VCaP (cell line): ENCODE measurements at regions not wholly inside any gene's neighbourhood (a gene's known extent, or its start where the extent isn't known, plus 50 kb on each side); places are given as distances from the start of the nearest gene placed in this dataset.
"Not testable (repeated sequence)": the region's sequence is repeated elsewhere in the genome, so short reads cannot be mapped to it uniquely, and the experiment has no call there.

ENCODE experiments used
- H3K27ac ChIP-seq: fragments of 450-650 bp; 2 replicates; pipeline ENCODE4 v1.5.1; 2017
- CTCF ChIP-seq: fragments of 450-650 bp; conservative IDR thresholded peaks from 2 replicates; pipeline ENCODE4 v1.5.1; 2017; ENCODE audit warnings: mild to moderate bottlenecking, moderate library complexity

- no peak for TF ChIP-seq CTCF
- no peak overlapping the region for H3K27ac ChIP-seq
Observed at GRCh38 chr3:5994651-5995050, 807.1 kb downstream of the EDEM1 start.

GRCh38 chr3:6018456-6018855 is 830.9 kb downstream of the EDEM1 start:
- no peak for TF ChIP-seq CTCF
- no peak overlapping the region for H3K27ac ChIP-seq

- no peak overlapping the region for H3K27ac ChIP-seq
- TF ChIP-seq CTCF: no peak
Observed at GRCh38 chr3:6022621-6023020, 835.1 kb downstream of the EDEM1 start.

- H3K27ac ChIP-seq: no peak overlapping the region
- no peak for TF ChIP-seq CTCF
Observed at GRCh38 chr3:6025032-6025431, 835.9 kb upstream of the GRM7 start.

GRCh38 chr3:6030648-6031047 is 830.3 kb upstream of the GRM7 start:
- H3K27ac ChIP-seq: not testable (repeated sequence)

- TF ChIP-seq CTCF: no peak
- no peak overlapping the region for H3K27ac ChIP-seq
Observed at GRCh38 chr3:6035626-6036025, 825.3 kb upstream of the GRM7 start.

GRCh38 chr3:6039971-6040370 is 820.9 kb upstream of the GRM7 start:
- H3K27ac ChIP-seq: no peak overlapping the region
- TF ChIP-seq CTCF: no peak

GRCh38 chr3:6041894-6042293 is 819.0 kb upstream of the GRM7 start:
- H3K27ac ChIP-seq: no peak overlapping the region
- no peak for TF ChIP-seq CTCF
